ENCODE measurements at regions not wholly inside any gene's neighbourhood (a gene's known extent, or its start where the extent isn't known, plus 50 kb on each side); places are given as distances from the start of the nearest gene placed in this dataset.

DNA sequence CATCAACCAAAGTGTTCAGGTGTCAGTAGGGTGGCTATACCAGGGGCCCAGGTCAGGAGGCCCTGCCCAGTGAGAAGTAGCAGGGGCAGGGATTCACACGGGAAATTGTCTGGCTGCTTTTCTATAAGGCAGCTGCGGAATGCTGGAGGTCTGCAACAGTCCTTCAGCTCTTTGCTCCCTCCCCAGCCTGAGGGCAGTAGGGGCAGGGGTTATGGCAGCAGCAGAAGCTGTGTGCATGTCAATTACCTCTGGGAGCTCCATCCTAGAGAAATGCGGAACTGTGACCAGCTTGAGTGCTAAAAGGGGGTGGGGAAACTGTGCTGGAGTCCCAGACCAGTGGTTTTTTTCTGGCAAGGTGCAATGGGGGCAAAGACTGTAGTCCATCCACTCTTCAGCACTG lies 810.4 kb downstream of the PCDH7 start:
- POLR2A ChIA-PET = no interaction called here
- Mint-ChIP-seq H3K27ac (ENCODE audit: low read depth, unreplicated experiment) (no peak overlapping the region), H3K4me1 (ENCODE audit: insufficient read depth, unreplicated experiment) (no peaks in the 10 kb centered on the region), H3K4me3 (ENCODE audit: unreplicated experiment) (no peak overlapping the region), H3K36me3 (ENCODE audit: insufficient read depth, unreplicated experiment) (no peaks in the 10 kb centered on the region), H3K9me3 (ENCODE audit: unreplicated experiment) (no peaks in the 10 kb centered on the region), H3K27me3 (ENCODE audit: insufficient read depth, unreplicated experiment) (no peaks in the 10 kb centered on the region)
- TF ChIP-seq, protein P1, sequence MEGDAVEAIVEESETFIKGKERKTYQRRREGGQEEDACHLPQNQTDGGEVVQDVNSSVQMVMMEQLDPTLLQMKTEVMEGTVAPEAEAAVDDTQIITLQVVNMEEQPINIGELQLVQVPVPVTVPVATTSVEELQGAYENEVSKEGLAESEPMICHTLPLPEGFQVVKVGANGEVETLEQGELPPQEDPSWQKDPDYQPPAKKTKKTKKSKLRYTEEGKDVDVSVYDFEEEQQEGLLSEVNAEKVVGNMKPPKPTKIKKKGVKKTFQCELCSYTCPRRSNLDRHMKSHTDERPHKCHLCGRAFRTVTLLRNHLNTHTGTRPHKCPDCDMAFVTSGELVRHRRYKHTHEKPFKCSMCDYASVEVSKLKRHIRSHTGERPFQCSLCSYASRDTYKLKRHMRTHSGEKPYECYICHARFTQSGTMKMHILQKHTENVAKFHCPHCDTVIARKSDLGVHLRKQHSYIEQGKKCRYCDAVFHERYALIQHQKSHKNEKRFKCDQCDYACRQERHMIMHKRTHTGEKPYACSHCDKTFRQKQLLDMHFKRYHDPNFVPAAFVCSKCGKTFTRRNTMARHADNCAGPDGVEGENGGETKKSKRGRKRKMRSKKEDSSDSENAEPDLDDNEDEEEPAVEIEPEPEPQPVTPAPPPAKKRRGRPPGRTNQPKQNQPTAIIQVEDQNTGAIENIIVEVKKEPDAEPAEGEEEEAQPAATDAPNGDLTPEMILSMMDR (IDR thresholded peaks at IDR 0.05; ENCODE audit: unreplicated experiment) = no peak
- no peak for DNase-seq (ENCODE audit: unreplicated experiment)
- intact Hi-C loops (cut with micrococcal nuclease) = no loop called here
- BruUV-seq (replicated peaks) = no TSS peak
- CTCF ChIA-PET = interaction anchor here (0.5 to 1.5 kb wide), 3 partner anchors 9 to 17 kb away, joined by 3 to 4 read pairs (median 3); no protein-coding TSS in a partner anchor

DNA sequence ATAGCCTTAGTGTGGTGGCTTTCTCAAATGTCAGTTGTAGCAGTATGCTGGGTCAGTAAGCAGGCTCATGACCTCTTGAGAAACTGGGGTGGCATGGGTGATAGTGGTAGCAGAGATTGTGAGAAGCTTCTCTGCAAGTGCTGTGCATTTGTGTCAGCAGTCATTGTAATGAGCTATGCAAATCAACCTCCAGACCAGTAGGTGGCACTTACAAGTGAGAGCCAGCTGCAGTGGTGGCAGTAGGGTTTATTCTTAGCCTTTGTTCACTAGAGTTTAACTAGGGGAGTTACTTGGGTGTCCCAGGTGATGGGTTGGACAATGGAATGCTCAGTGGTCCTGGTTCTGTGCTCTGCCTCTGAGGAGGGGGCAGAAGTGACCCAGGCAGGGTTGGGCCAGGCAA lies 818.7 kb downstream of the PCDH7 start:
- ChIA-PET CTCF (no interaction called here), POLR2A (interaction anchor here (0.6 kb wide), 1 partner anchor 260 kb away, joined by 3 read pairs; no protein-coding TSS in a partner anchor)
- Mint-ChIP-seq H3K27me3 (ENCODE audit: insufficient read depth, unreplicated experiment) (no peaks in the 10 kb centered on the region), H3K9me3 (ENCODE audit: unreplicated experiment) (no peaks in the 10 kb centered on the region), H3K36me3 (ENCODE audit: insufficient read depth, unreplicated experiment) (peaks cover 6% of the 10 kb centered on the region), H3K4me3 (ENCODE audit: unreplicated experiment) (no peak overlapping the region), H3K4me1 (ENCODE audit: insufficient read depth, unreplicated experiment) (no peaks in the 10 kb centered on the region), H3K27ac (ENCODE audit: low read depth, unreplicated experiment) (no peak overlapping the region)
- no TSS peak for BruUV-seq (replicated peaks)
- TF ChIP-seq, protein P1 (IDR thresholded peaks at IDR 0.05; ENCODE audit: unreplicated experiment) = no peak
- intact Hi-C loops (cut with micrococcal nuclease) = no loop called here
- no peak for DNase-seq (ENCODE audit: unreplicated experiment)

DNA sequence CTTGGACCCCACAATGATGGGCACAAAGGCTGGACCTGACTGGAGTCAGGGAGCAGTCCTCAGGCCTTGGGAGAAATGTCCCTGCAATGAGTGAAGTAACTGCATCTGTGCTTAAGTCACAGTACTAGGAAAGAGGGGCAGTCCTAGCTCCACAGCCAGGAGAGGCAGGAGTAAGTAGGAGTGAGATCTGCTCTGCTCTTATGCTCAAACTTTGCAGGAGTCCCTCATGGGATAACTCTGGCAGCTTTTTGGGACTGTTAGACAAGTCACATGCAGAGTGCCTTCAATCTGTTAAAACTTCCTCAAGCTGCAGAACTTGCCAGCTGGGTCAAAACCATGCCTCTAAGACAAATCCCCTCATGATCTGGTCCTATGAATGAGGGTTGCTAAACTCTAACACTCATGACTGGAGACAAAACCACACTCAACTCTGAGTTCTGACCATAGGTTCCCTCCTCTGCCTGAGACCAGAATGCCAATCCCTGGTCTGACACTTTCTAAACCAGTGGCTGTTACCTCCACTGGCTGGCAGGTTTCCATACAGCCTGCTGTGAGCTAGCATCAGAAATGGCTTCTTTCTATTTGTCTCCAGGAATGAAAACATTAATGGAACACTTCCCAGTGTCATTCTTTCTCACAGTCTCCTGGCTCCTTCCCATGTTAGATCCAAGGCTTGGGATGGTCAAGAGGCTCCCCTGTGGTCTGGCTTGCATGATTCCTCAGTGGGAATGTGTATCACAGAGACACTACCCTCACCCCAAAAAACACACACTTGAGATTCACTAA lies 819.3 kb downstream of the PCDH7 start:
- CTCF ChIA-PET = interaction anchor here (0.8 kb wide), 1 partner anchor 9 kb away, joined by 3 read pairs; no protein-coding TSS in a partner anchor
- intact Hi-C loops (cut with micrococcal nuclease) = no loop called here
- peaks cover 6% of the 10 kb centered on the region for H3K36me3 Mint-ChIP-seq (ENCODE audit: insufficient read depth, unreplicated experiment)

DNA sequence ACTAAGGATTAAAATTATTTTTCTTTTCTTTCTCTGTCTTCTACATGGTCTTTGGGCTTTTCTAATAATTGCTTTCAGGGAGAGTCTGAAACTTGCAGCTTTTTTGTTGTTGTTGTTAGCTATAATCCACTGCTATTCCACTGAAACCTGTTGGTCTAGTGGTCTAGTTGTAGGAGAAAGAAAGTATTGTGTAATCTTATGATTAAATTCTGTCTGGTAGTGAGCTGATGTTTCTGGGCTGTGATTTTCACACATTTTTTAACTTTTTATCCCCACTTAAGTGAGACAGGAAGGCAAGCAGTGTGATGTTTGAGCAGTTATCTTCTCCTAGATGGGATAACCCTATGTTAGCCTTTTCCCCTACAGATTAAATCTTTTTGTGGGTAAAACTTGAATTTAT lies 825.2 kb downstream of the PCDH7 start:
- H3K36me3 Mint-ChIP-seq (ENCODE audit: insufficient read depth, unreplicated experiment) = peaks cover 5% of the 10 kb centered on the region
- BruUV-seq (replicated peaks) = no TSS peak
- TF ChIP-seq, protein P1 (IDR thresholded peaks at IDR 0.05; ENCODE audit: unreplicated experiment) = no peak
- H3K27me3 Mint-ChIP-seq (ENCODE audit: insufficient read depth, unreplicated experiment) = no peaks in the 10 kb centered on the region
- H3K27ac Mint-ChIP-seq (ENCODE audit: low read depth, unreplicated experiment) = no peak overlapping the region
- ChIA-PET CTCF (no interaction called here), POLR2A (no interaction called here)
- intact Hi-C loops (cut with micrococcal nuclease) = no loop called here
- no peaks in the 10 kb centered on the region for H3K4me1 Mint-ChIP-seq (ENCODE audit: insufficient read depth, unreplicated experiment)
- no peak for DNase-seq (ENCODE audit: unreplicated experiment)
- no peak overlapping the region for H3K4me3 Mint-ChIP-seq (ENCODE audit: unreplicated experiment)
- H3K9me3 Mint-ChIP-seq (ENCODE audit: unreplicated experiment) = no peaks in the 10 kb centered on the region

More for the DNA sequence above, 819.3 kb downstream of the PCDH7 start:
- TF ChIP-seq, protein P1 (IDR thresholded peaks at IDR 0.05; ENCODE audit: unreplicated experiment) = no peak
- Mint-ChIP-seq H3K9me3 (ENCODE audit: unreplicated experiment) (no peaks in the 10 kb centered on the region), H3K4me3 (ENCODE audit: unreplicated experiment) (no peak overlapping the region), H3K27me3 (ENCODE audit: insufficient read depth, unreplicated experiment) (no peaks in the 10 kb centered on the region), H3K27ac (ENCODE audit: low read depth, unreplicated experiment) (no peak overlapping the region), H3K4me1 (ENCODE audit: insufficient read depth, unreplicated experiment) (no peaks in the 10 kb centered on the region)
- POLR2A ChIA-PET = interaction anchor here (0.6 kb wide), 2 partner anchors 45 to 260 kb away, joined by 3 read pairs; no protein-coding TSS in a partner anchor
- BruUV-seq (replicated peaks) = no TSS peak
- peak; percentile 0 for DNase-seq (ENCODE audit: unreplicated experiment)

Data from MCF 10A (cell line).